ENCODE measurements at regions not wholly inside any gene's neighbourhood (a gene's known extent, or its start where the extent isn't known, plus 50 kb on each side); places are given as distances from the start of the nearest gene placed in this dataset.

- TF ChIP-seq CTCF (IDR thresholded peaks at IDR 0.05; ENCODE audit: poor library complexity) (no peak), EZH2phosphoT487 (IDR thresholded peaks at IDR 0.05; ENCODE audit: low read depth, severe bottlenecking, unreplicated experiment) (no peak), EZH2 (IDR thresholded peaks at IDR 0.05; ENCODE audit: borderline replicate concordance) (no peak)
- H3K36me3 ChIP-seq (replicated peaks; ENCODE audit: insufficient read depth, low read depth), result no peaks in the 10 kb centered on the region
- peak; percentile 18 for DNase-seq (ENCODE audit: low spot score)
- H3K4me1 ChIP-seq (ENCODE audit: insufficient read depth), result no peaks in the 10 kb centered on the region
- no peaks in the 10 kb centered on the region for H3K27me3 ChIP-seq
- H3K79me2 ChIP-seq, result no peaks in the 10 kb centered on the region
- H3K4me2 ChIP-seq, result no peak overlapping the region
- 50% methylated on average over 4 of the region's 4 CpGs for WGBS (ENCODE audit: low lambda C conversion rate, missing lambda C conversion rate)
- no peak overlapping the region for H3K27ac ChIP-seq
- no peaks in the 10 kb centered on the region for H3K9me3 ChIP-seq (ENCODE audit: low read depth)
- H4K20me1 ChIP-seq (ENCODE audit: insufficient read depth, poor library complexity, severe bottlenecking), result no peaks in the 10 kb centered on the region
- no peak overlapping the region for H3K4me3 ChIP-seq
- no peak overlapping the region for H2AFZ ChIP-seq
- no peaks in the 10 kb centered on the region for H3K9me2 ChIP-seq (replicated peaks; ENCODE audit: insufficient read depth)
These were observed 760.4 kb downstream of the ZPLD1 start for GRCh38 chr3:103195216-103195615.

GRCh38 chr3:103203441-103203840 lies 768.6 kb downstream of the ZPLD1 start:
- TF ChIP-seq EZH2 (IDR thresholded peaks at IDR 0.05; ENCODE audit: borderline replicate concordance) (no peak), CTCF (IDR thresholded peaks at IDR 0.05; ENCODE audit: poor library complexity) (no peak), EZH2phosphoT487 (IDR thresholded peaks at IDR 0.05; ENCODE audit: low read depth, severe bottlenecking, unreplicated experiment) (no peak)
- 97% methylated on average over 4 of the region's 4 CpGs for WGBS (ENCODE audit: low lambda C conversion rate, missing lambda C conversion rate)
- no peak overlapping the region for H2AFZ ChIP-seq

GRCh38 chr3:103210583-103210982 lies 775.8 kb downstream of the ZPLD1 start:
- Histone ChIP-seq H3K4me3 (no peak overlapping the region), H4K20me1 (ENCODE audit: insufficient read depth, poor library complexity, severe bottlenecking) (no peaks in the 10 kb centered on the region), H2AFZ (no peak overlapping the region), H3K9me3 (ENCODE audit: low read depth) (no peaks in the 10 kb centered on the region), H3K4me1 (ENCODE audit: insufficient read depth) (no peaks in the 10 kb centered on the region), H3K79me2 (no peaks in the 10 kb centered on the region), H3K27ac (no peak overlapping the region), H3K36me3 (replicated peaks; ENCODE audit: insufficient read depth, low read depth) (no peaks in the 10 kb centered on the region), H3K27me3 (no peaks in the 10 kb centered on the region), H3K9me2 (replicated peaks; ENCODE audit: insufficient read depth) (no peaks in the 10 kb centered on the region), H3K4me2 (no peak overlapping the region)
- no peak for DNase-seq (ENCODE audit: low spot score)
- WGBS (ENCODE audit: low lambda C conversion rate, missing lambda C conversion rate), result 80% methylated on average over 7 of the region's 7 CpGs
- TF ChIP-seq EZH2 (IDR thresholded peaks at IDR 0.05; ENCODE audit: borderline replicate concordance) (no peak), CTCF (IDR thresholded peaks at IDR 0.05; ENCODE audit: poor library complexity) (no peak), EZH2phosphoT487 (IDR thresholded peaks at IDR 0.05; ENCODE audit: low read depth, severe bottlenecking, unreplicated experiment) (no peak)

More at GRCh38 chr3:103203441-103203840, 768.6 kb downstream of the ZPLD1 start:
- no peak overlapping the region for H3K27ac ChIP-seq
- DNase-seq (ENCODE audit: low spot score), result no peak
- H3K79me2 ChIP-seq, result no peaks in the 10 kb centered on the region
- no peaks in the 10 kb centered on the region for H4K20me1 ChIP-seq (ENCODE audit: insufficient read depth, poor library complexity, severe bottlenecking)
- no peaks in the 10 kb centered on the region for H3K36me3 ChIP-seq (replicated peaks; ENCODE audit: insufficient read depth, low read depth)
- H3K4me2 ChIP-seq, result no peak overlapping the region
- no peaks in the 10 kb centered on the region for H3K9me3 ChIP-seq (ENCODE audit: low read depth)
- no peaks in the 10 kb centered on the region for H3K9me2 ChIP-seq (replicated peaks; ENCODE audit: insufficient read depth)
- H3K27me3 ChIP-seq, result no peaks in the 10 kb centered on the region
- H3K4me1 ChIP-seq (ENCODE audit: insufficient read depth), result no peaks in the 10 kb centered on the region
- no peak overlapping the region for H3K4me3 ChIP-seq

GRCh38 chr3:103218146-103218545 lies 783.3 kb downstream of the ZPLD1 start:
- no peaks in the 10 kb centered on the region for H3K4me1 ChIP-seq (ENCODE audit: insufficient read depth)
- H3K9me3 ChIP-seq (ENCODE audit: low read depth), result no peaks in the 10 kb centered on the region
- 93% methylated on average over 1 of the region's 1 CpG for WGBS (ENCODE audit: low lambda C conversion rate, missing lambda C conversion rate)
- H3K4me2 ChIP-seq, result no peak overlapping the region
- no peaks in the 10 kb centered on the region for H4K20me1 ChIP-seq (ENCODE audit: insufficient read depth, poor library complexity, severe bottlenecking)
- H3K9me2 ChIP-seq (replicated peaks; ENCODE audit: insufficient read depth), result no peaks in the 10 kb centered on the region
- DNase-seq (ENCODE audit: low spot score), result no peak
- H3K4me3 ChIP-seq, result no peak overlapping the region
- H3K27me3 ChIP-seq, result no peaks in the 10 kb centered on the region
- H3K27ac ChIP-seq, result no peak overlapping the region
- no peaks in the 10 kb centered on the region for H3K79me2 ChIP-seq
- H3K36me3 ChIP-seq (replicated peaks; ENCODE audit: insufficient read depth, low read depth), result no peaks in the 10 kb centered on the region
- TF ChIP-seq EZH2phosphoT487 (IDR thresholded peaks at IDR 0.05; ENCODE audit: low read depth, severe bottlenecking, unreplicated experiment), result no peak
- no peak for TF ChIP-seq EZH2 (IDR thresholded peaks at IDR 0.05; ENCODE audit: borderline replicate concordance)
- TF ChIP-seq CTCF (IDR thresholded peaks at IDR 0.05; ENCODE audit: poor library complexity), result no peak
- H2AFZ ChIP-seq, result no peak overlapping the region
